RPMI8226 (cell line): ENCODE measurements at regions not wholly inside any gene's neighbourhood (a gene's known extent, or its start where the extent isn't known, plus 50 kb on each side); places are given as distances from the start of the nearest gene placed in this dataset.

Experiments
- DNase-seq: peaks from one replicate; pipeline ENCODE4 v3.0.0-alpha.2; 2015

- no peak for DNase-seq
These were observed 442.8 kb downstream of the MATN1 start for GRCh38 chr1:30280572-30280971.

- no peak for DNase-seq
These were observed 445.5 kb downstream of the MATN1 start for GRCh38 chr1:30277911-30278310.

- no peak for DNase-seq
These were observed 446.0 kb downstream of the MATN1 start for GRCh38 chr1:30277415-30277814.

- DNase-seq: no peak
These were observed 447.2 kb downstream of the MATN1 start for GRCh38 chr1:30275926-30276764.

- no peak for DNase-seq
These were observed 448.3 kb downstream of the MATN1 start for GRCh38 chr1:30274976-30275621.

- no peak for DNase-seq
These were observed 449.0 kb downstream of the MATN1 start for GRCh38 chr1:30274173-30274970.

GRCh38 chr1:30273456-30273855 is 449.9 kb downstream of the MATN1 start:
- no peak for DNase-seq

GRCh38 chr1:30273021-30273325 is 450.4 kb downstream of the MATN1 start:
- DNase-seq: no peak

GRCh38 chr1:30272277-30273020 is 450.9 kb downstream of the MATN1 start:
- DNase-seq: no peak

GRCh38 chr1:30271401-30272276 is 451.7 kb downstream of the MATN1 start:
- no peak for DNase-seq

- no peak for DNase-seq
These were observed 452.9 kb downstream of the MATN1 start for GRCh38 chr1:30270461-30270860.

GRCh38 chr1:30268923-30269666 is 454.3 kb downstream of the MATN1 start:
- DNase-seq: no peak

GRCh38 chr1:30267856-30268255 is 455.5 kb downstream of the MATN1 start:
- no peak for DNase-seq

- DNase-seq: no peak
These were observed 456.3 kb downstream of the MATN1 start for GRCh38 chr1:30267046-30267445.

- no peak for DNase-seq
These were observed 458.0 kb downstream of the MATN1 start for GRCh38 chr1:30265127-30266070.

GRCh38 chr1:30264672-30265025 is 458.7 kb downstream of the MATN1 start:
- DNase-seq: no peak

GRCh38 chr1:30263888-30264671 is 459.3 kb downstream of the MATN1 start:
- peak; percentile 8 for DNase-seq

- no peak for DNase-seq
These were observed 460.0 kb downstream of the MATN1 start for GRCh38 chr1:30263405-30263804.

GRCh38 chr1:30262158-30262557 is 461.2 kb downstream of the MATN1 start:
- no peak for DNase-seq
